ENCODE measurements at regions not wholly inside any gene's neighbourhood (a gene's known extent, or its start where the extent isn't known, plus 50 kb on each side); places are given as distances from the start of the nearest gene placed in this dataset.

DNA sequence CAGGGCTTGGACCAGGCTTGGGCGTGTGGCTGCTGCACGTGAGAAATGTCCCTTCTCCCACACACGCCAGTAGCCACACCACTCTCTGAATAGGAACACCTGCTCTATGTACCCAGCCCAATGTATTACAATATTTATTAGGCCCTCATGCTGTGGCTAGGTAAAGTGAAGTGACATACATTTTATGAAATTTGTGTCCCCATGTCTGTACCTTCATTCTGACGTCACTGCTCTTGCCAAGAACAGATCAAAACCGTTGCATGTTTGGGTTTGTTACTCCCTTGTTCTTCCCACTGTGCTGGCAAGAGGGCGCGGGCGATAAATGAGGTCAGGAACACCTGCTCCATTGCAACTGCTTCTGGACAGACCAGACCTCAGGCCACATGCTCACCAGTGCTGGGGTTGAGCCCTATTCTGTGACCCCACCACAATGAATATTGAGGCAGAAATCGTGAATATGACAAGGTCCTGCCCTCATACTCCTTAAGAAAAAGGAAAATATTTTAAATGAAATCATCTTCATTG lies 436.4 kb upstream of the SALL3 start:
- in situ Hi-C loops (cut with MboI; ENCODE audit: low pct_unique_long_range_greater_than_20kb, low sequenced_read_pairs, unreplicated experiment), result no loop called here
- DNase-seq (ENCODE audit: low spot score), result no peak
- TF ChIP-seq, protein P1, sequence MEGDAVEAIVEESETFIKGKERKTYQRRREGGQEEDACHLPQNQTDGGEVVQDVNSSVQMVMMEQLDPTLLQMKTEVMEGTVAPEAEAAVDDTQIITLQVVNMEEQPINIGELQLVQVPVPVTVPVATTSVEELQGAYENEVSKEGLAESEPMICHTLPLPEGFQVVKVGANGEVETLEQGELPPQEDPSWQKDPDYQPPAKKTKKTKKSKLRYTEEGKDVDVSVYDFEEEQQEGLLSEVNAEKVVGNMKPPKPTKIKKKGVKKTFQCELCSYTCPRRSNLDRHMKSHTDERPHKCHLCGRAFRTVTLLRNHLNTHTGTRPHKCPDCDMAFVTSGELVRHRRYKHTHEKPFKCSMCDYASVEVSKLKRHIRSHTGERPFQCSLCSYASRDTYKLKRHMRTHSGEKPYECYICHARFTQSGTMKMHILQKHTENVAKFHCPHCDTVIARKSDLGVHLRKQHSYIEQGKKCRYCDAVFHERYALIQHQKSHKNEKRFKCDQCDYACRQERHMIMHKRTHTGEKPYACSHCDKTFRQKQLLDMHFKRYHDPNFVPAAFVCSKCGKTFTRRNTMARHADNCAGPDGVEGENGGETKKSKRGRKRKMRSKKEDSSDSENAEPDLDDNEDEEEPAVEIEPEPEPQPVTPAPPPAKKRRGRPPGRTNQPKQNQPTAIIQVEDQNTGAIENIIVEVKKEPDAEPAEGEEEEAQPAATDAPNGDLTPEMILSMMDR (IDR thresholded peaks at IDR 0.05; ENCODE audit: extremely low read depth, insufficient read depth, missing control alignments), result no peak

DNA sequence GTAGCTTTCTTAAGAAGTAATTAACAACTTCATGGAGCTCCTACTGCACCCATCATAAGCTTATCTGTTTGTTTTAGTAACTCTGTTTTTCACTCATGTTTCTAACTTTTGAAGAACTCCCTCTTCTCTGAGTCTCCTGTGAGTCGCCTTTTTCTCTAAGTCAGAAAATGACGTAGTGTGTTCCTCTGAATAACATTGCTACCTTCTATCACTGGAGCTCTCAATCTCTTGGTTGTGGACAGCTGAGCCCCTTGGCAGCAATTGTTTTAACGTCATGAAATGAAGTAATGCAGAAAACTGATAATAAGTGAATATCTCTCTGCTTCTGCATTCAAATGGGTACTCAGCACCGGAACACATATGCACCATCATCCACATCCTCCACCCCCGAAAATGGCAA lies 433.3 kb upstream of the SALL3 start:
- no peak for DNase-seq (ENCODE audit: low spot score)
- TF ChIP-seq, protein P1 (IDR thresholded peaks at IDR 0.05; ENCODE audit: extremely low read depth, insufficient read depth, missing control alignments), result no peak
- in situ Hi-C loops (cut with MboI; ENCODE audit: low pct_unique_long_range_greater_than_20kb, low sequenced_read_pairs, unreplicated experiment), result no loop called here

DNA sequence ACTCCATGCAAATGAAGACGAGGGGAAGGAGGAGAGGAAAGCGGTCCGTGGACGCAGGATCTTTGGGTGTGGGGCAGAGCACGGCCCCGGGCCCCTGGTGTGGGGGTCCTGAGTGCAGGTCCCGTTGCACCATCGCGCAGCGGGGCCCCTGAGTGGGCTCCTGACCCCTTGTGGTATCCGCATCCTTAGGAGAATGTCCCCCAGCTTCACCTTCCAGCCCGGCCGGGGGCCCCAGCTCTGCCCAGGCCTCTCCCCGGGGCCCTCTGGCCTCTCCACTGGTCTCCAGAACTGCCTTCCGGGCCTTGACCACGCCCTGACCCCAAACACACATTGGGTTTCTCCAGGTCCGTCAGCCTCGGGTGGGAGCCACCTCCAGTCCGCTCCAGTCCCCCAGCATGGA lies 431.8 kb upstream of the SALL3 start:
- TF ChIP-seq, protein P1 (IDR thresholded peaks at IDR 0.05; ENCODE audit: extremely low read depth, insufficient read depth, missing control alignments), result no peak
- no peak for DNase-seq (ENCODE audit: low spot score)
- in situ Hi-C loops (cut with MboI; ENCODE audit: low pct_unique_long_range_greater_than_20kb, low sequenced_read_pairs, unreplicated experiment), result no loop called here

DNA sequence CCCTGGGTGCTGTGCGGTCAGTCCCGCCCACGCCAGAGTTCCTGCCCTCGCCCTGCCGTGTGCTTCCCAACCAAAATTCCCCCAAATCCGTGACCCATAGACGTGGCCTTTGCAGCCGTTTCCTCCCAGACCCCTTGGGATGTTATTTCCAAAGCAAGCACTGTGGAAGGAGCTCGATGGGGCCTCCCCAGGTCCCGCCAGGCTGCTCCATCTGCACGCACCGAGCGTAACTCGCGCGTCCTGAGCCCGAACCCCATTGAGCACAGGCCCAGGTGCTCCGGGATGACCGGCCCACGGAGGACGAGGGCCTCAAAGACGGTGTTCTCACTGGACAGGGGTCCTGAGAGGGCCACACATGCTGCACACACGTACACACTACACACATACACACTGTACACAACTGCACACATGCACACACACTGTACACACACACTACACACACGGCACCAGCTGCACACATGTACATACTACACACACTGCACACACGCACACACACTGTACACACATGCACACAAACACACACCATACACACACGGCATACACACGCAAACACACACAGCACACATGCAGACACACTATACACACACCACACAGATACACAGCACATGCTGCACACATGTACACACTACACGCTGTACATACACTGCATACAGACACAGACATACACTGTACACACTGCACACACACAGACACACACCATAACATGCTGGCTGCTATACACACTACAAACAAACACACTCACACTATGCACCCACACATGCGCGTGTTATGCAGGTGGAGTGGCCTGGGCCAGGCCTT lies 431.2 kb upstream of the SALL3 start:
- TF ChIP-seq, protein P1 (IDR thresholded peaks at IDR 0.05; ENCODE audit: extremely low read depth, insufficient read depth, missing control alignments), result no peak
- in situ Hi-C loops (cut with MboI; ENCODE audit: low pct_unique_long_range_greater_than_20kb, low sequenced_read_pairs, unreplicated experiment), result no loop called here
- no peak for DNase-seq (ENCODE audit: low spot score)

DNA sequence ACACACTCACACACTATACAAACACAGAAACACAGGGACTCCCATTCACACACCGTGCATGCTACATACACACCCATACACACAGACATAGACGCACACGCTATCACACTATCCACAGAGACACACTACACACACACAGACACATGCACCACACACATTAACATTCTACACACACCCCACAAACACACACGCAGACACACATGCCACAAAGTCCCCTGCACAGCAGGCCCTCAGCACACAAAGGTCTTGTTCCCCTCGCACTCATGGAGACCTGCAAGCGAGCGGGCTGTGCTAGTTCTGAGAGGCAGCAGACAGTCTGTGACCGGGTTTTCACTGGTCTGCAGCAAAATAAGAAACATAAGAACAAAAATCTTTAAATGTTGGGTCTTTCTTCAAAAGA lies 429.6 kb upstream of the SALL3 start:
- no peak for DNase-seq (ENCODE audit: low spot score)
- in situ Hi-C loops (cut with MboI; ENCODE audit: low pct_unique_long_range_greater_than_20kb, low sequenced_read_pairs, unreplicated experiment), result no loop called here
- TF ChIP-seq, protein P1 (IDR thresholded peaks at IDR 0.05; ENCODE audit: extremely low read depth, insufficient read depth, missing control alignments), result no peak

DNA sequence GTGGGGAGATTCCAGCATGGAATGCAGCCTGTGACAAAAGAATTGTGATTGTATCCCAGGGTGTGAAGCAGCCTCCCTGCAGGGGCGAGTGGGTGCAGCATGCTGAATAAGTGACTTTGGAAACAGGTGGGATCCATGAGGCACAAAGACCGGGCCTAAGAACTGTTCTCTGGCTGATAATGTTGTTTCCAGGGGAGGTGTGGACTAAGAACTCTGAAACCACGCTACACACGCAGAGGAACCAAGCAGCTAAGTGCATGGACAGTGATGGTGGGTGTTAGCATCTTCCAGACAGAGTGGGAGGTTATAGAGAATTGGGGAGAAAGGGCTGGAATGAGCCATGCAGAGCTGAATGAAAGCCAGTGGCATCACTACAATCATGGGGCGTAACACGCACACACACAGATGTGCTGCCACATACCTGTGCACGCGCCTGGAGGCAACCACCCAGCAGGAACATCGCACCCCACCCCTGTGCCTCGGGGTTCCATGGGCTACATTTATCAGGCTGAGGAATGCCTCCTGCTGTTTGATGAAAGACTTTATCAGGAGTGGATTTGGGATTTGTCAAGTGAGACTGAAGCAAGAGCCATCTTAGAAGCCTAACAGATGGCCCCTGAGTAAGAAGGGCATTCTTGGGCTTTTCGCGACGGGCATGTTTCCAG lies 424.5 kb upstream of the SALL3 start:
- TF ChIP-seq, protein P1 (IDR thresholded peaks at IDR 0.05; ENCODE audit: extremely low read depth, insufficient read depth, missing control alignments), result no peak

More for the DNA sequence above, 424.5 kb upstream of the SALL3 start:
- in situ Hi-C loops (cut with MboI; ENCODE audit: low pct_unique_long_range_greater_than_20kb, low sequenced_read_pairs, unreplicated experiment), result no loop called here
- DNase-seq (ENCODE audit: low spot score), result no peak
